T-helper 2 cell treated with Interferon-gamma antibody and Interleukin-4, amounts not matched to agents 5 μg/mL and 100 μg/mL, for 36 hours (primary cell): ENCODE measurements at regions not wholly inside any gene's neighbourhood (a gene's known extent, or its start where the extent isn't known, plus 50 kb on each side); places are given as distances from the start of the nearest gene placed in this dataset.

ENCODE experiments used
- DNase-seq: peaks from one replicate; pipeline ENCODE4 v3.0.0; 2021; ENCODE audit warnings: low spot score
- H3K27ac Mint-ChIP-seq: one replicate; pipeline ENCODE4 v1.8.0; 2021; ENCODE audit warnings: mild to moderate bottlenecking, mixed read lengths
- H3K27me3 Mint-ChIP-seq: one replicate; pipeline ENCODE4 v1.8.0; 2021; ENCODE audit warnings: low read depth, mixed read lengths
- H3K36me3 Mint-ChIP-seq: one replicate; pipeline ENCODE4 v1.8.0; 2021; ENCODE audit warnings: low read depth, mixed read lengths
- H3K4me1 Mint-ChIP-seq: one replicate; pipeline ENCODE4 v1.8.0; 2021; ENCODE audit warnings: low read depth, mixed read lengths
- H3K4me3 Mint-ChIP-seq: one replicate; pipeline ENCODE4 v1.8.0; 2022; ENCODE audit warnings: mild to moderate bottlenecking, moderate library complexity, mixed read lengths
- H3K9me3 Mint-ChIP-seq: one replicate; pipeline ENCODE4 v1.8.0; 2021; ENCODE audit warnings: mixed read lengths

GRCh38 chr2:175872721-175873120, 129.3 kb downstream of the LNPK start:
- DNase-seq: no peak
- Mint-ChIP-seq H3K36me3 (no peaks in the 10 kb centered on the region), H3K9me3 (no peaks in the 10 kb centered on the region), H3K4me1 (no peaks in the 10 kb centered on the region), H3K27me3 (peaks cover 6% of the 10 kb centered on the region), H3K4me3 (no peak overlapping the region), H3K27ac (no peak overlapping the region)

DNA sequence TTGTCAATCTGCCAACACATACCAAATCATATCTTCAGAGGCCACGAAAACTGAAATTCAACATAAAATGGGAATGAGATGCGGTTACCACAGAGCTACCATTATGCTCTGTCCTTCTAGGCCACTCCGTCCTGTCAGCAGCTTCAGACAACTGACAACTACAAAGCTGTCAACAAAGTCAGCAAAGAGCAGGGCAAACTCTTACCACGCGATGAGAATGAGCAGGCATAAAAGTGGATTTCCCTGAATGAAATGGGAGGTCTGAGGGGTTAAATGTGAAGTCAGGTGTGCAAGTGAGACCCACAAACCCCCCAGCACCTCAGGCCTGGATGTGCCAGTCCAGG, 130.1 kb downstream of the LNPK start:
- Mint-ChIP-seq H3K27ac (no peak overlapping the region), H3K9me3 (no peaks in the 10 kb centered on the region), H3K4me3 (no peak overlapping the region), H3K36me3 (no peaks in the 10 kb centered on the region), H3K27me3 (peaks cover 6% of the 10 kb centered on the region), H3K4me1 (no peaks in the 10 kb centered on the region)
- no peak for DNase-seq

- H3K4me1 Mint-ChIP-seq: no peaks in the 10 kb centered on the region
- no peak overlapping the region for H3K27ac Mint-ChIP-seq
- peaks cover 6% of the 10 kb centered on the region for H3K27me3 Mint-ChIP-seq
- DNase-seq: no peak
- H3K36me3 Mint-ChIP-seq: no peaks in the 10 kb centered on the region
- no peaks in the 10 kb centered on the region for H3K9me3 Mint-ChIP-seq
- H3K4me3 Mint-ChIP-seq: no peak overlapping the region
These were observed 130.6 kb downstream of the LNPK start for GRCh38 chr2:175871331-175872004.

- DNase-seq: no peak
- no peaks in the 10 kb centered on the region for H3K36me3 Mint-ChIP-seq
- H3K27ac Mint-ChIP-seq: no peak overlapping the region
- H3K4me1 Mint-ChIP-seq: no peaks in the 10 kb centered on the region
- H3K9me3 Mint-ChIP-seq: no peaks in the 10 kb centered on the region
- no peak overlapping the region for H3K4me3 Mint-ChIP-seq
- peaks cover 3% of the 10 kb centered on the region for H3K27me3 Mint-ChIP-seq
These were observed 136.4 kb downstream of the LNPK start for GRCh38 chr2:175865716-175866115.

- Mint-ChIP-seq H3K4me3 (no peak overlapping the region), H3K9me3 (no peaks in the 10 kb centered on the region), H3K27me3 (peaks cover 3% of the 10 kb centered on the region), H3K27ac (no peak overlapping the region), H3K4me1 (no peaks in the 10 kb centered on the region), H3K36me3 (no peaks in the 10 kb centered on the region)
- DNase-seq: no peak
These were observed 137.8 kb downstream of the LNPK start for GRCh38 chr2:175864137-175864850.

DNA sequence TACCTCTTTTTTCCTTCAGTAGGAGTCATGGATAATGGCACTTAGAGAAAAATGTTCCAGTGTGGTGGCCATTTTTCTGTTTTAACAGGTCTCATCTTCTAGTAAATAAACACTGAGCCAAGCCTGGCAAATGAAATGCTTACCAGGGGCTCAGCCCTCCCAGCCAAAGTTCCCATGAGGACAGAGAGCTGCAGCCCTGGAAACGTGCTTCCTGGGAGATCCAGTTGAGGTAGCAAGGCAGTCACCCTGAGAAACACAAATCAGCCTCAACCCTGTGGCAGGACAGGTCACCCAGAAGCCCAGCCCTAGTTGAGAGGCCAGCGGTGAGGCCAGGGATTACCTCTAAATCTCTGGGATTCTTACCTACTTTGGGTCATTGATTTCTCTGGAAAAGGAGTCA, 140.1 kb downstream of the LNPK start:
- Mint-ChIP-seq H3K36me3 (no peaks in the 10 kb centered on the region), H3K4me3 (no peak overlapping the region), H3K27ac (no peak overlapping the region), H3K9me3 (no peaks in the 10 kb centered on the region), H3K4me1 (no peaks in the 10 kb centered on the region), H3K27me3 (no peaks in the 10 kb centered on the region)
- no peak for DNase-seq

- Mint-ChIP-seq H3K4me1 (no peaks in the 10 kb centered on the region), H3K36me3 (no peaks in the 10 kb centered on the region)
These were observed 146.1 kb downstream of the LNPK start for GRCh38 chr2:175855794-175856453.

DNA sequence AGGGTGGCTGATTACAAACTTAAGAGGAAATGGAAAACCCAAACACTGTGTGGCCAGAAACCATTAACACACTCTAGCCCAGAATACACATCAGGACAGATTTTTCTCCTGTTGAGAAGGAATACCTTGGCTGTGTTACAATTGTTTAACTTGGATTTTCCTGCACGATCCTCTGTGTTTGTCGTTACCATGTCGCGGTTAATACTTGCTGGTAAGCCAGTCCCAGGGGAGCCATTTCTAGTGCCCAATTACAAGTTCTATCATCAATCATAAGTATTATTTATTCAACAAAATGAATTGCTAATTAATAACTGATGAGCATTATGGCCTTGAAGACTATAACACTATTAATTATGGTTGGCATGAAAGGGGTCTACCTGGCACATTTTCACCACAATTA, 146.8 kb downstream of the LNPK start:
- Mint-ChIP-seq H3K9me3 (no peaks in the 10 kb centered on the region), H3K27me3 (no peaks in the 10 kb centered on the region), H3K4me3 (no peak overlapping the region), H3K36me3 (no peaks in the 10 kb centered on the region), H3K27ac (no peak overlapping the region), H3K4me1 (no peaks in the 10 kb centered on the region)
- no peak for DNase-seq

More at GRCh38 chr2:175855794-175856453, 146.1 kb downstream of the LNPK start:
- no peak for DNase-seq
- no peaks in the 10 kb centered on the region for H3K27me3 Mint-ChIP-seq
- no peaks in the 10 kb centered on the region for H3K9me3 Mint-ChIP-seq
- no peak overlapping the region for H3K4me3 Mint-ChIP-seq
- H3K27ac Mint-ChIP-seq: no peak overlapping the region

GRCh38 chr2:175854665-175855064, 147.4 kb downstream of the LNPK start:
- H3K9me3 Mint-ChIP-seq: no peaks in the 10 kb centered on the region
- no peaks in the 10 kb centered on the region for H3K36me3 Mint-ChIP-seq
- H3K4me1 Mint-ChIP-seq: no peaks in the 10 kb centered on the region
- no peak for DNase-seq
- H3K4me3 Mint-ChIP-seq: no peak overlapping the region
- no peak overlapping the region for H3K27ac Mint-ChIP-seq
- no peaks in the 10 kb centered on the region for H3K27me3 Mint-ChIP-seq

GRCh38 chr2:175854129-175854528, 147.9 kb downstream of the LNPK start:
- Mint-ChIP-seq H3K4me3 (no peak overlapping the region), H3K27ac (no peak overlapping the region), H3K9me3 (no peaks in the 10 kb centered on the region), H3K27me3 (no peaks in the 10 kb centered on the region), H3K36me3 (no peaks in the 10 kb centered on the region), H3K4me1 (no peaks in the 10 kb centered on the region)
- no peak for DNase-seq

DNA sequence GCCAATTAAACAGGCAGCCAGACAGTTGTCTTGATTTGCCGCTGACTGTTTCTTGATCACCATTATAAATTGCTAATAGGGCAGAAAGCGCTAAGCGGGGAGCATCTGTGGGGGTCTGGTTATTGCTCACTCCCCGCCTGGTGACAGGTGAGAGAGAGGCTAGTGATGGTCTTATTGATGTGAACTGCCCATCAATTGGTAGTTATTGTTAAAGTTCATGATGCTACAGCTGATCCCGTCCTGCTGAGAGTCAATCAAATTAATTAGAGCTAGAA, 148.5 kb downstream of the LNPK start:
- no peaks in the 10 kb centered on the region for H3K9me3 Mint-ChIP-seq
- H3K27me3 Mint-ChIP-seq: no peaks in the 10 kb centered on the region
- no peak for DNase-seq
- H3K4me3 Mint-ChIP-seq: no peak overlapping the region
- H3K4me1 Mint-ChIP-seq: no peaks in the 10 kb centered on the region
- no peak overlapping the region for H3K27ac Mint-ChIP-seq
- H3K36me3 Mint-ChIP-seq: no peaks in the 10 kb centered on the region

DNA sequence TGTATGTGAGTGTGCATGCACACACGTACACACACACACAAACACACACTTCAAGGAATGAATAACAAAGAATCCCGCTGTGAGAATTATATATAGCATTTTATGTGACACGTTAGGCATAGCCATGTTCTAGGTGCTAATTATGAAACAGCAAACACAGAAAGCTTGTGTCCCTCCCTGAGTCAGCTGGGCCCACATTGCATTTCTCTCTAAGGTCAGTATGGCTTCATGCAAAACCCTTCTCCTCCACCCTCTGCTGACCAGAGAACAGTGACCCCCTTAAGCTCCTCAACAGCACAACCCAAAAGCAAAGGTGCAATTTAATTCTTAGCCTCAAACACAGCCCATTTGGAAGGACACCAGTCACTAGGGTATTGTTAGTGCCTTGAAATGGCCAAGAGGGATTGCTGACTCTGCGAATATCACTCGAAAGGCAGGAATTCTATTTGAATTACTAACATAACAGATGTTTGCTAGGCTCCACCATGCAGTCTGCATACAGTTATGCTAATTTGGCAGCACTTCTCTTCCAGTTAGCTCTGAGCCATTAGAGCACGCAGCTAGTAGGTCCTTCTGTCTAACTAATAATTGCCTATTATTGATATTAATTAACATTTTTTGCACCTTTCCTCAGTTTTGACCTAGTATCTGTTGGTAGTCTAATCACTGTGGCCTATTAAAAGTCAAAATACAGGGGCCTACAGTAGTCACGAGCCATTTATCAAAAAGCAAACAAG, 149.0 kb downstream of the LNPK start:
- Mint-ChIP-seq H3K4me3 (no peak overlapping the region), H3K4me1 (no peaks in the 10 kb centered on the region), H3K27me3 (no peaks in the 10 kb centered on the region), H3K27ac (no peak overlapping the region), H3K9me3 (no peaks in the 10 kb centered on the region), H3K36me3 (no peaks in the 10 kb centered on the region)
- no peak for DNase-seq

DNA sequence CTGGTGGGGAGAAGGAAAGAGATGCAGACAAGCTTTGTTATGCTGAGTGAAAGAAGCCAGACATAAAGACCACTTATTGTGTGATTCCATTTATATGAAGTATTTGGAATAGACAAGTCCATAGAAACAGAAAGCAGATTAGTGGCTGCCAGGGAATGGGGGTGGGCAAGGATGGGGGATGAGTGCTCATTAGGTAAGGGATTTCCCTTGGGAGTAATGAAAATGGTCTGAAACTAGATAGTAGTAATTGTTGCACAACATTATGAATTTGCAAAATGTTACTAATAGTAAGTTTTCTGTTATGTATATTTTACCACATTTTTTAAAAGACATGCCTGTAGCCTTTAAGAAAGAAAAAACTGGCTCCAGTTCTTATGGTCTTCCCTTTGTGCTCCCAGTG, 154.9 kb downstream of the LNPK start:
- no peaks in the 10 kb centered on the region for H3K9me3 Mint-ChIP-seq
- H3K27me3 Mint-ChIP-seq: no peaks in the 10 kb centered on the region
- H3K4me1 Mint-ChIP-seq: no peaks in the 10 kb centered on the region
- no peak for DNase-seq
- H3K36me3 Mint-ChIP-seq: no peaks in the 10 kb centered on the region
- H3K4me3 Mint-ChIP-seq: no peak overlapping the region
- H3K27ac Mint-ChIP-seq: no peak overlapping the region

- Mint-ChIP-seq H3K9me3 (no peaks in the 10 kb centered on the region), H3K4me3 (no peak overlapping the region), H3K27ac (no peak overlapping the region), H3K27me3 (peaks cover 2% of the 10 kb centered on the region), H3K4me1 (no peaks in the 10 kb centered on the region), H3K36me3 (no peaks in the 10 kb centered on the region)
- no peak for DNase-seq
These were observed 157.9 kb downstream of the LNPK start for GRCh38 chr2:175844169-175844568.
